Fibroblast of the conjunctiva (primary cell): ENCODE measurements at regions not wholly inside any gene's neighbourhood (a gene's known extent, or its start where the extent isn't known, plus 50 kb on each side); places are given as distances from the start of the nearest gene placed in this dataset.

Experiments used
- DNase-seq: peaks from one replicate; pipeline ENCODE4 v3.0.0-alpha.2; 2010; ENCODE audit warnings: low read depth

DNA sequence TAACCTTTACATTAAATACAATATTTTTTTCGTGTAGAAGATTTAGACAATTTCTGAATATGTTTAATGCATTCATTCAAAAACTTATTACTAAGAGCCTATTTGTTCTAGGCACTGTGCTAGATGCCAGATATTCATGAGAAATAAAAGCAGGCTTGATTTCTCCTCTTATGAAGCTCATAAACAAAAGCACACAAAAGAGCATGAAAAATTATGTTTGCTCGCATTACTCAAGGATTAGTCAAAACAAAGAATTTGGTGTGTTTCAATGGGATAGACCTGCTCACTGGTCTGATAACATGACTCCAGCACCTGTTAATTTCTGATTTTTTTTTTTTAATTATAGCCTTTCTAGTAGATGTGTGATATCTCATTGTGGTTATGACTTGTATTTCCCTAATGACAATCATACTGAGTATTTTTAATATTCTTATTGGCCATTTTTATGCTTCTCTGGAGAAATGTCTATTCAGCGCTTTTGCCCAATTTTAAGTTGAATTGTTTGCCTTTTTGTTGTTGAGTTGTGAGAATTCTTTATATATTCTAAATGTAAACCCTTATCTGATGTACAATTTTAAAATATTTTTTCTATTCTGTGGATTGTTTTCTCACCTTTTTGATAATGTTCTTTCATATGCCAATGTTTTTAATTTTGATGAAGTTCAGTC lies 382.3 kb upstream of the ADGRL4 start:
- no peak for DNase-seq

DNA sequence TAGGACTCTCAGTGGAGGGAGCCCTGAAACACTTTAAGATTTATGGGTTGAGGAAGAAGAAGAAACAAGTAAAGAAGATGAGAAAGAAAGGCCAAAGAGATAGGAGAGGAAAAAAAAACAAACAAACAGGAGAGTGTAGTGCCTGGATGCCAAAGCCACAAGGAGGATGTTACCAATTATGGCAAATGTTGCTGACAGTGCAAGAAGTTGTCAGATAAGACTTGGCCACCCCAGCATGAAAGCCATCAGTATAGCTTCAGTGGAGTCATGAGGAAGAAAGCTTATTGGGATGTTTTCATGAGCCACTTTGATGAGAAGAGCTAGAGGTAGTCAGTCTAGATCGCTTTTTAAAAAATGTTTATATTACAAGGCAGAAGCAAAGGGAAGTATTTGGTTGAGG lies 380.2 kb upstream of the ADGRL4 start:
- DNase-seq, result no peak

DNA sequence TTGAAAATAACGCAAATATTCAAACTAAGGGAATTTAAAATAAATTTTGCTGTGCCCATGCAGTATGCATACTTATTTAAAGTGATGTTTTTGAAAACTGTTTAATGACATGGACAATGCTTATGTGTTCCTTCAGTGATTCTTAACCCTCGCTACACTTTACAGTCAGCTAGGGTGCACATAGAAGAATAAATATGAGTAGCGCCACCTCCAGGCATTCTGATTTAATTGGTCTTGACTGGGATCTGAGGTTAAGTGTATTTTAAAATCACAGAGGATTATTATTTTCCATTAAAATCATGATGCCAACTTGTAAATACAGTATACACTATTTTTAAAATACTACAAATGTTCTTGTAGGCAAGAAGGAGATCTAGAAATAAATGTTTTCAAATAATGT lies 373.5 kb upstream of the ADGRL4 start:
- DNase-seq, result no peak

DNA sequence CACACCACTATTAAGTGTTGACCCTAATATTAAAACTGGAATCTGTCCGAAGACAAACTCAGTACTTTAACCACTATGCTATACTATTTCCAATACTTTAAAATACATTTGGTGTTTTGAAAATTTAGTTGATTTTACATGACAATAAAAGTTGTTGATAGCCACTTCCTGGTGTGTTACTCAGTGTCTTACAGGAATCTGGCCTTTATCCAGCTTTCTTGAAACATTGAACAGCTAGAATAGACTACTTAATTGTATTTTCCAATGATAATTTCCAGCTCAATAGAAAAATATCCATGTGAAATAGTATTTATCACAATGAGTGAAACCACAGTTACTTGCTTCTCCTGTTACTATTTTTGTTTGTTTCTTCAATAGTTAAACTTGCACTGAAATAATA lies 369.6 kb upstream of the ADGRL4 start:
- DNase-seq, result no peak

DNA sequence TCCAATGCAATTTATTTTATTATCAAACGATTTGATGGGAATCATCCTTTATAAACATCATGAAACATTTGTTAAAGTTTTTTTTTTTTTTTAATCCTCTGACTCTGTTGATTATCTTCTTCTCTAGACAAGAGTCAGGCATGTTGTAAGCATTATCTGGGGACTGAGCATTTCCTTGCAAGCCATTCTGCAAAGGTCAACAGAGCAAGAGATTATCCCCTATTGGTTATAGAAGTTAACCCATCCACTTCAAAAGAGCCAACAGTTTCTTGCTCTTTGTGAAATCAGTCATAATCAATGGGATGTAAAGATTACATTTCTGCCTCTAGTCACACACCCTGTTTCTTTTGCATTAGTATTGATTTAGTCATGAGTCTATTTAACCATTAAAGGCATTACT lies 368.8 kb upstream of the ADGRL4 start:
- no peak for DNase-seq

DNA sequence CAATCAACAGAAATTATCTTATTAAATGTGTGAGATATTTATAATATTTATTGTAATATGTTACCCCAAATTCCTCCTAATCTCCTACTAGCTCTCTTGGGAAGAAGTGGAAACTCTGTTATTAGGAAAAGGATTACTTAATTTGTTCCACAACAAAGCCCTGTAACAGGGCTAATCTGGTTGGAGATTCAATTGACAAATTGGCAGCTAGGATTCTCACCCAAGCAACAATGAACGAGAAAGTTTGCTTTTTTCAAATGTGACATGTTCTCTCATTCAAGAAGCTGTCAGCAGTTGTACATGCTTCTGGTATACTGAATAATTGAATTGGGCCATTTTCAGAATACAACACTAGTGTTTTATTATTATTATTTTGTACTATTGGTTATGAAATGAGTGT lies 367.9 kb upstream of the ADGRL4 start:
- DNase-seq, result no peak

DNA sequence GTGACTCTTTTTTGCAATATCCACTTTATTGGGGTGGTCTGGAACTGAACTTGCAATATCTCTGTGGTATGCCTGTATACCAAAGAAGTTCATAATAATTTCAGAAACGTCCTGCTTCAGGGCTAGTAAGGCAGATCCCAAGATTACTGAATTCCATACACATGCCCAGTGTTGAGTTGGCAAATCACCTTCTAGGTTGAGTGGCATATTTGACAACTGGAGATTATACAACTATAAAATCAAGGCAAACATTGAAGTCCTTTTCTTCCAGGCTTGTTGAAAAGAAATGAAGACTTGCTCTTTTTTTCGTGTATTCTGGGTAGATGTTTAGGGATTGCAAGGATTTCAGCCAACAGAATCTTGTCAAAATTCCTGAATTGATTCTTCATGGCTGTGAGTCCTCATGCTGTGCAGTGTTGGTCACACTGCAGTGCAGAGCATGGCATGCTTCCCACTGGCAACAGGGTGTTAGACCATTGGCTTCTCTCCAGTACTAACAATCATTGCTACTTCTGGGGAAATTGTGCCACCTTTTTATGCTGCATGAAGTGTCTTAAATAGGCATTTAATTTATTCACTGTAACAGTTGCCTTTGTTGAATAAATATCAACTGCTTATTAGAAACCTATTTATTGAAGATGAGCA lies 367.1 kb upstream of the ADGRL4 start:
- DNase-seq, result no peak

DNA sequence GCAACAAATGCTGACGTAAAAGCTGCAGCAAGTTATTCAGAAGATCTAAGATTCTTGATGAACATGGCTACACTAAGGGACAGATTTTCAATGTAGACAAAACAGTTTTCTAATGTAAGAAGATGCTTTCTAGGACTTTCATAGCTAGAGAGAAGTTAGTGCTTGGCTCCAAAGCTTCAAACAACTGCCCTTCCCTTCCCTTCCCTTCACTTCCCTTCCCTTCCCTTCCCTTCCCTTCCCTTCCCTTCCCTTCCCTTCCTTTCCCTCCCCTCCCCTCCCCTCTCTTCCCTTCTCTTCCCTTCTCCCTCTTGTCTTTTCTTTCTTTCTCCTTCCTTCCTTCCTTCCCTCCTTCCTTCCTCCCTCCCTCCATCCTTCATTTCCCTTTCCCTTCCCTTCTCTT lies 365.3 kb upstream of the ADGRL4 start:
- no peak for DNase-seq

DNA sequence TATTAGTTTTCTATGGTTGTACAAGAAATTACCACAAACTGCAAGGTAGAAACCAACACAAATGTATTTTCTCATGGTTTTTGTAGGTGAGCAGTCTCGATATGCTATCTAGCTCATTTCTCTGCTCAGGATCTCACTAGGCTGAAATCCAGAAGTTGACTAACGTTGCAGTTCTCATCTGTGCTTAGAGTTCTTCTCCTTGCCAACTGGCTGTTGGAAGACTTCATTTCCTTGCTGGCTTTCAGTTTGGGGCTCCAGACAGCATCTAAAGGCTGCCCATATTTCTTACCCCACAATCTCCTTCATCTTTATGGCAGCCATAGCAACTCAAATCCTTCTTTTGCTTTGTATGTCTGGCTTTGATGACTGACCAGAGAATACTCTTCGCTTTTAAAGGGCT lies 362.6 kb upstream of the ADGRL4 start:
- DNase-seq, result no peak

DNA sequence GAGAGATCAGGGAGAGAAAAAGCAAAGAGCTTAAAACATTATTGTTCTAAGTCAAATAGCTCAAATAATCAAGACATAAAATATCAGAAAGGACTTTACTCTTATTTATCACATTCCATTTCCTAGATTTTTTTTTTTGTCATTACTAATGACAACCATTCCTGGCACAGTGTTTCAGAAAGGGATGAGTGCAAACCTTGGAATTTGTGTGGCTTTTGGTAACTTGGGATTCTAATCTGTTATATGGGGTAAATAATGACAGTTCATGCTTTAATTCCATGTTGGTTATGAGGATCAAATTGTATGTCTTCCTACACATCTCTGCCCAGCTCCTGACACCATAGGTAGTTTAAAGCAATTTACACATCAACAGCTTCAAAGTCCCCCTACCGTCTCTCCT lies 358.4 kb upstream of the ADGRL4 start:
- no peak for DNase-seq

DNA sequence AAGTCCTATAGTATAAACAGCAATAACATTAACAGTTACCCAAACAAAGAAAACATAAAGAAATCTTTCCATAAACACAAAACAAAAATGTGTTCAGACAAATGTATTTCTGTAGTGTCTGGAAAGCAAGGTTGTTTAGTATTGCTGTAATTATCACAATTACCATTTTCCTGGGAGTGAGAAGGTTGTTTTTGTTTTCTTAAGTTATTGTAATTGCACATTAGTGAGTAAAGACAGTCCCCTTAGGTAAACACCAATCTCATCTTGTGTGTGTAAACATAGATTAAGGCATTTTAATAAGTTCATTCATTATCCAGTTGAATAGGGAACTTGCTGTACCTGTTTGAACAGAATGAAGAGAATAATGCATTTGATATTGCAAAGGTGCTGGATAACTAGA lies 356.9 kb upstream of the ADGRL4 start:
- DNase-seq, result no peak

DNA sequence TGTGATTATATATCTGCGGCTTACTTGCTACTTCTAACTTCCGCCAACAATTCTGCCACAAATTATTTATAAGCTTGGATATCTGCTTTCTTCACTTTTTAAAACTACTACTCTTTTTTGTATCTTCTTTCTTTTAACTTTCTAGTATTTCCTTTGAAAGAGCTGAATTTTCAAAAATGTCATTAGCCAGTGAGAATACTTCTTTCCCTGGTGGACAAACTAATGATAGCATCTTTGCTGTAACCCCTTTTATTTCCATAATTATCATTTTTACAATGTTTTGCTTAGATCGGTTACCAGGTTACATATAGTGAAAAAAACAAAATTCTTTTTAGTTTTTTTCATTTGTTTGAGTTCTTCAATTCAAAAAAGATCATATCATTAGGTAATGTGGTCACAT lies 355.9 kb upstream of the ADGRL4 start:
- DNase-seq, result no peak

DNA sequence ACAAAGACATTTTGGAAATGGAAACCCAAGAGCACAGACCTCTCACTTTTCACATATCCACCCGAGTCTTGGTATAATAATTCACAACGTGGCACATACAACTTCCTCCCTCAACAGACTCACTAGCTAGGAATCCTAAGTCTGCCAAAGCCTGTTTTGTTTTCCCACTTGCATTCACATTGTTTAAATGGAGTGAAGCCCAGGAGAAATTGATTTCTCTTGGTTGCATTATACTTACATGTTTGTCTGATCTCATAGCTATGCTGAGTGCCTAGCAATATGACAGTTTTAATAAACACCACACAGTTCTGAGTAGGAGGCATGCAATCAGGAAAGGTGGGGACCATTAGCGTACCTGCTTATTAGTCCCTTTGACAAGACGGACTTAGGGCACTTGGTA lies 348.6 kb upstream of the ADGRL4 start:
- peak; percentile 66 for DNase-seq

DNA sequence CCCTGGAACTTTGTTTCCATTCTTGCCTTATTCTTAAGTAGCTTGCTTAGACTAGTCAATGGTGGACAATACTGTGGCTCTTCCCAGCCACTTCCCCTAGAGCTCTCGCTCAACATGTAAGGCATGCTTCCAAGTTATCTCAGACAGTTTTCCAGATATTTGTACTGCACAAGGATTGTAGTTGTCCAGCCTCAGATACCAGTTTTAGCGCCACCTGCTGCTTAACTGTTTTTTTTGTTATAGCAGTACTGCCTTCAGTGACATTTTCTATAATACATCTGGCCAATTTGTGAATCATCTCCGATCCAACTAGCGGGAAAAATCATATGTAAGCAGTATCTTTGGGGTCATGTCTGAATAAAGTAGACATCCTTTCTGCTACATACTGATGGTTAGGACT lies 346.7 kb upstream of the ADGRL4 start:
- DNase-seq, result peak; percentile 31

DNA sequence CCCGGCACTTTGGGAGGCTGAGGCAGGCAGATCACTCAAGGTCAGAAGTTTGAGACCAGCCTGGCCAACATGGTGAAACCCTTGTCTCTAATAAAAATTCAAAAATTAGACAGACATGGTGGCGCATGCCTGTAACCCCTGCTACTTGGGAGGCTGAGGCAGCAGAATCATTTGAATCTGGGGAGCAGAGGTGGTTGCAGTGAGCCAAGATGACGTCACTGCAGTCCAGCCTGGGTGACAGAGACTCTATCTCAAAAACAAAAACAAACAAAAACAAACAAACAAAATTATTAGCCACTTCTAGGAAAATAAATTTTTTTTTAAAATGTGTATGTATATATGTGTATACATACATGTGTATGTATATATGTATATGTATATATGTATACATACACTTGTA lies 320.3 kb upstream of the ADGRL4 start:
- no peak for DNase-seq

DNA sequence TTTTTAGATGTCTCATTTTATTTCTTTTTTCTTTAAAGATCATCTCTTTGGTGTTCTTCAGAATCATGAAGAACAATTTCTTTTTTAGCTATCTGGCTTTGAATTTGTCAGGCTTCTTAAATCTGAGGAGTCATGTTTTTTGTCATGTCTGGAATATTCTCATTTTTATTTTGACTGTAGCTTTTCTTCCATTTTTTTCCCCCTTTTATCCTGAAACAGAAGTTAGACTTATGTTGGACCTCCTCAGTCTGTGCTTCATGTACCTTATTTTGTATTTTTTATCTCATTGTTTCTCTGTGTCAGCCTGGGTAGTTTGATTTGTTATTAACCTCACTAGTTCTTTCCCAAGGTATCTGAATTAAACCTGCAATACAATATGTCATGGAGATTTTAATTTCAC lies 319.2 kb upstream of the ADGRL4 start:
- DNase-seq, result no peak

DNA sequence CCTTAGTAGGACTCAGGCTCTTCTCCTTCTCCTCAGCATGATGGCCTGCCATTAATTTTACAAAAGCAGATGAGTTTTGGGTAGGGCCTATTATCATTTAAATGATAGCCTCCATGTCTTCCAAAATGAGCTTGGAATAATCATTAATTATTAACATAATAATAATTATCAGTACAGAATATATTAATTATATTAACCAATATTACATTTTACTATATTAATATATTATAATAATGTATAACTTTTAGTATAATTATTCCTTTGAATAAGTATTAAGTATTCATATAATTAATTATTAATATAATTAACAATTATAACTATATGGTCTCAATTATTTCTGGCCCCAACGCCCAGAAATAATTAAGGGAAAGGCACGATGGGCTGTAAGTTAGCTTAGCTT lies 318.6 kb upstream of the ADGRL4 start:
- no peak for DNase-seq

DNA sequence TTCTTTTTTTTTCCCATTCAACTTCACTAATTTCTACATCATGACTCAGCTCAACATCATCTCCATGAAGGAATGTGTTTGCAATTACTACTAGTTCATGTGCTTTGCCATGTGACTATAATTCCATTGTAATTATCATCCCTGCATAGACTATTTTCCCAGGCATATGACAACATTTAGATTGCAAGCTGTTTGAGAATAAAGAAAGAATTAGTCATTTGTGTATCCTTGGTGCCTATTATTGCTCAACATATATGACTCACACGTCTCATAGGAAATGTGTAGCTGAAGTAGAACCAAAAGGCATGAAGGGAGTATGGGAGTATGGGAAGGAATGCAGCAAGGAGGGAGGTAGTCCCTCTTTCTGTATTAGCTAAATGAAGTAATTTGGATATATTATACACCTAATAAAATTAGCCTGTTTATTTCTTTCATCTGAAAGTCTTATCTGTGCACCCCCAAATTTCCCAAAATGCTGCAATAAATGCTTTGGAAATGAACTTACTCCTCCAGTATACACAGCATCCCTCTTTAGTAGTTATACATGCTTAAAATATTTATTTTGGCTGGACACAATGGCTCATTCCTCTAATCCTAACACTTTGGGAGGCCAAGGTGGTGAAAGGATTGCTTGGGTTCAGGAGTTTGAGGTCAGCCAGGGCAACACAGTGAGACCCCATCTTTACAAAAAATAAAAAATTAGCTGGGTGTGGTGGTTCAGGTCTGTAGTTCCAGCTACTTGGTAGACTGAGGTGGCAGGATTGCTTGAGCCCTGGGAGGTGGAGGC lies 316.9 kb upstream of the ADGRL4 start:
- peak; percentile 96 for DNase-seq

DNA sequence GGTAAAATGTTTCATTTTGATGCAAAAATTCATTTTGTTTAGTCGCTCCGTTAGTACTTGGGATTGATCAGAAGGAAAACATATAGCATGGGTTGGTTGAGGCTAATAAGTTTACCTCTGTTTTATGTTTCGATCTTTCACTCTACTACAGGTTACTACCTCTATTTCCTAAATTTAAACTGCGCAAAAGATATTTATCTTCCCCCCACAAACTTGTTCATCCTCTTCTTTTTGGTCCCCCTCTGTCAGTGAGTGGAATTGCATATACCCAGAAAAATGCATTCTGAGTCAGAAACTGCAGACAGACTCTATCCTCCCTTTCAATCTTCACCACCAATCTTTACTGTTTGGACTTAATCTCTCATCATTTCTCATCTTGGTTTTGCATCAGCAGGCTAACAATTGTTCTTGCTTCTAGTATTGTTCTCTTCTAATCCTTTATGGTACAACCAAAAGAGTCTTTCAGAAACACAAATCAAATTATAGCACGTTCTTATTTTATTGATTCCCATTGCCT lies 316.0 kb upstream of the ADGRL4 start:
- peak; percentile 10 for DNase-seq

DNA sequence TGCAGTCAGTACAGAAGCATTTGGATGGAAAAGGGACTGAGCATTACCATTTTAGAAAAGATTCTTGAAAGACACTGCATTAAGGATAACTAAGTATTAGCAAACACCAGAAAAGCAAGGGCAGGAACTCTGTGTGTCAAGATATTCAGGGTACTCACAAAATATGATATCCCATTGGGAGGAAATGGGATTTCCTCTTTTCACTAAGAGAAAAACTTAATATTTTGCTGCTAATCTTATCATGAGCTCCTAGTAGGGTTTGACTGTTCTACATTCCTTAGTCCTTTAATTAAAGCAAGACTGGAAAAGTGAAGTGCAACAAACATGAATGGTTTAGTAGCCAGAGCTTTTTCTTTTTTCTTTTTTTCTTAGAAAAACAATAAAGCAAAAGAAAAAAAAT lies 305.9 kb upstream of the ADGRL4 start:
- DNase-seq, result no peak

DNA sequence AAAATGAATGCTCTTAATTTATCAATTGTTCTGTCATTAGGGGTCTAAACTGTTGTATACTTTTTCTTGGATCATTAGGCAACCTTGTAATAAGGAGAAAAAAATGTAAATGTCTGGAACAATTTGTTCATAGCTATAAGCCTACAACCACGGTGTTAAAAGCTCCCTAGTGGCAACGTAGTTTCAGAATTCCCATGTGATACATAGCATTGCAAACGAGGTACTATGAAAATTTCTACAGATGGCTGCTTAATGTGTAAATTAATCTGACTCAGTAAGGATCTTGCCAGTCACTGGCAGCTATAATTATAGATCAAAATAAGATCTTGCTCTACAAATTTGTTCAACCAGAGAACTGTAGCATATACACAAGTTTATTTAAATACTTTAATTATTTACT lies 304.1 kb upstream of the ADGRL4 start:
- no peak for DNase-seq

DNA sequence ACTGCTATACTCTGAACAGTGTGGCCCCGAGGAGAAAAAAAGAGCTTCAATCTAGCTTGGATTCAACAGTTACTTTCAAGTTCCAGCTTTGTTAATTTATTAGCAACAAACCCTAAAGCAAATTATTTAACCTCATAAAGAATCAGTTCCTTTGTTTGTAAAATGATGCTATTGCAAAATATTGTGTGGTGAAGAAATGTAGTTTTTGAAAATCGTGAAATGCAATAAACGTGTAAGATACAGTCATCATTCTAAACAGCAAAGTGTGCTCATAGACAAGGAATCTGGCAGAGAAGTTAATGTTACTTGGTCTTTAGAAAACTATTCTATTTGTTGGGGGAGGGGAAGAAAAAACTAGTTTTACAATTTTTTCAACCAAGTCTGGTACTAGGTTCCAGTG lies 297.6 kb upstream of the ADGRL4 start:
- DNase-seq, result peak; percentile 12

DNA sequence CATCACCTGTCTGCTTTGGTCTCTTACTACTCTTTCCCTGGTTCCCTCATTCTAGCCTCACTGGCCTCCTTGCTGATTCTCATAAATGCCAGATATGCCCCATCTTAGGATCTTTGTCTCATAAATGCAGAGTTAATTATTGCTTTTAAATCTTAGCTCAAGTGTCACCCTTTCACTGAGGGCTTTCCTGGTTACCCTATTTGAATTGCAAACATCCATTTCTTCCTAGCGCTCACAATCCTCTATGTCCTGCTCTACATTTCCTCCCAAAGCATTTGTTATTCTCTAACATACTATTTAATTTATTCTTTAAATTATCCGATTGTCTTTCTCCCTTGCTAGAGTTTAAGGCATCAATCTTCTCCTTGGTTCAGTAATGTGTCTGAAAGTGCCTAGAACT lies 296.5 kb upstream of the ADGRL4 start:
- no peak for DNase-seq
